Left ventricle myocardium inferior (tissue), 1 donor: ENCODE measurements at regions not wholly inside any gene's neighbourhood (a gene's known extent, or its start where the extent isn't known, plus 50 kb on each side); places are given as distances from the start of the nearest gene placed in this dataset.

Experiments
- DNase-seq: peaks from one replicate; pipeline ENCODE4 v3.0.0-alpha.2; 2020
- H3K27ac ChIP-seq: fragments of 200-600 bp; replicated peaks from 2 replicates; pipeline ENCODE4 v1.8.0; 2021
- H3K27me3 ChIP-seq: fragments of 200-600 bp; 2 replicates; pipeline ENCODE4 v1.8.0; 2021; ENCODE audit warnings: low read depth
- H3K36me3 ChIP-seq: fragments of 200-600 bp; 2 replicates; pipeline ENCODE4 v1.8.0; 2021
- H3K4me1 ChIP-seq: fragments of 200-600 bp; 2 replicates; pipeline ENCODE4 v1.8.0; 2021
- H3K4me3 ChIP-seq: fragments of 200-600 bp; 2 replicates; pipeline ENCODE4 v1.8.0; 2021; ENCODE audit warnings: mild to moderate bottlenecking, moderate library complexity
- H3K9me3 ChIP-seq: fragments of 200-600 bp; replicated peaks from 2 replicates; pipeline ENCODE4 v1.8.0; 2021
- intact Hi-C: fragments of 100-400 bp; cut with micrococcal nuclease; formaldehyde crosslinking; loops from one replicate; pipeline ENCODE4 v1.11.0; 2022
- TF ChIP-seq, protein P1 (sequence below): fragments of 200-600 bp; IDR thresholded peaks from 2 replicates; pipeline ENCODE4 v1.8.0; 2021; ENCODE audit warnings: antibody characterized with exemption, mild to moderate bottlenecking, borderline replicate concordance
- donor health status: DM: no; HTN: yes; CAD: no; lungs with severe emphysema.

GRCh38 chr13:80244574-80244973, 96.4 kb downstream of the SPRY2 start:
- no peak overlapping the region for H3K4me3 ChIP-seq
- H3K27me3 ChIP-seq: no peaks in the 10 kb centered on the region
- DNase-seq: no peak
- intact Hi-C loops: no loop called here
- H3K36me3 ChIP-seq: no peaks in the 10 kb centered on the region
- TF ChIP-seq, protein P1, sequence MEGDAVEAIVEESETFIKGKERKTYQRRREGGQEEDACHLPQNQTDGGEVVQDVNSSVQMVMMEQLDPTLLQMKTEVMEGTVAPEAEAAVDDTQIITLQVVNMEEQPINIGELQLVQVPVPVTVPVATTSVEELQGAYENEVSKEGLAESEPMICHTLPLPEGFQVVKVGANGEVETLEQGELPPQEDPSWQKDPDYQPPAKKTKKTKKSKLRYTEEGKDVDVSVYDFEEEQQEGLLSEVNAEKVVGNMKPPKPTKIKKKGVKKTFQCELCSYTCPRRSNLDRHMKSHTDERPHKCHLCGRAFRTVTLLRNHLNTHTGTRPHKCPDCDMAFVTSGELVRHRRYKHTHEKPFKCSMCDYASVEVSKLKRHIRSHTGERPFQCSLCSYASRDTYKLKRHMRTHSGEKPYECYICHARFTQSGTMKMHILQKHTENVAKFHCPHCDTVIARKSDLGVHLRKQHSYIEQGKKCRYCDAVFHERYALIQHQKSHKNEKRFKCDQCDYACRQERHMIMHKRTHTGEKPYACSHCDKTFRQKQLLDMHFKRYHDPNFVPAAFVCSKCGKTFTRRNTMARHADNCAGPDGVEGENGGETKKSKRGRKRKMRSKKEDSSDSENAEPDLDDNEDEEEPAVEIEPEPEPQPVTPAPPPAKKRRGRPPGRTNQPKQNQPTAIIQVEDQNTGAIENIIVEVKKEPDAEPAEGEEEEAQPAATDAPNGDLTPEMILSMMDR: no peak
- no peak overlapping the region for H3K27ac ChIP-seq
- H3K9me3 ChIP-seq: no peaks in the 10 kb centered on the region
- H3K4me1 ChIP-seq: peaks cover 5% of the 10 kb centered on the region

DNA sequence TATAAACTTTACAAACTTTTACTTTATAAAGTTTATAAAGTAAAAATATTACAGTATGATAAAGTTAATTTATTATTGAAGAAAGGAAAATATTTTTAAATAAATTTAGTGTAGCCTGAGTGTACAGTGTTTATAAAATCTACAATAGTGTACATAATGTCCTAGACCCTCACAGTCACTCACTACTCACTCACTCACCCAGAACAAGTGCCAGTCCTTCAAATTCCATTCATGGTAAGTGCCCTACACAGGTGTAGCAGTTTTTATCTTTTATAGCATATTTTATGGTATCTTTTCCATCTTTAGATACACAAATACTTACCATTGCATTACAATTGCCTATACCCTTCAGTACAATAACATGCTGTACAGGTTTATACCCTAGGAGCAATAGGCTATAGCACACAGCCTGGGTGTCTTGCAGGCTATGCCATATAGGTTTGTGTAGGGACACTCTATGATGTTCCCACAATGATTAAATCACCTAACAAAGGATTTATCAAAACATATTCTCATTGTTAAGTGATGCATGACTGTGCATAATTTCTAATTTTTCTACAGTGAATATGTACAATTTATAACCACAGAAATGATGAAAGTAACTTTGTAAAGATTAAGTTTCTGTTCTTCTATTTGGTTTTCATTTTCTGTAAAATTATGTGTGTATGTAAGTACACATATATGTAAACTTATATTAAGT, 98.0 kb downstream of the SPRY2 start:
- intact Hi-C loops: no loop called here
- TF ChIP-seq, protein P1: no peak
- Histone ChIP-seq H3K9me3 (no peaks in the 10 kb centered on the region), H3K27me3 (no peaks in the 10 kb centered on the region), H3K4me1 (no peaks in the 10 kb centered on the region), H3K27ac (no peak overlapping the region), H3K4me3 (no peak overlapping the region), H3K36me3 (no peaks in the 10 kb centered on the region)
- DNase-seq: no peak

- no peaks in the 10 kb centered on the region for H3K9me3 ChIP-seq
- TF ChIP-seq, protein P1: no peak
- H3K4me1 ChIP-seq: peaks cover 14% of the 10 kb centered on the region
- H3K27ac ChIP-seq: no peak overlapping the region
- DNase-seq: no peak
- no peak overlapping the region for H3K4me3 ChIP-seq
- intact Hi-C loops: no loop called here
- no peaks in the 10 kb centered on the region for H3K36me3 ChIP-seq
- no peaks in the 10 kb centered on the region for H3K27me3 ChIP-seq
These were observed 101.2 kb downstream of the SPRY2 start for GRCh38 chr13:80239571-80240255.

- TF ChIP-seq, protein P1: no peak
- no peak overlapping the region for H3K4me3 ChIP-seq
- DNase-seq: no peak
- H3K9me3 ChIP-seq: no peaks in the 10 kb centered on the region
- no peaks in the 10 kb centered on the region for H3K36me3 ChIP-seq
- intact Hi-C loops: no loop called here
- no peaks in the 10 kb centered on the region for H3K27me3 ChIP-seq
- peaks cover 14% of the 10 kb centered on the region for H3K4me1 ChIP-seq
- H3K27ac ChIP-seq: no peak overlapping the region
These were observed 101.8 kb downstream of the SPRY2 start for GRCh38 chr13:80239116-80239515.

- TF ChIP-seq, protein P1: no peak
- intact Hi-C loops: no loop called here
- Histone ChIP-seq H3K9me3 (no peaks in the 10 kb centered on the region), H3K36me3 (no peaks in the 10 kb centered on the region), H3K4me1 (peaks cover 14% of the 10 kb centered on the region), H3K4me3 (no peak overlapping the region), H3K27me3 (no peaks in the 10 kb centered on the region), H3K27ac (no peak overlapping the region)
- no peak for DNase-seq
These were observed 103.3 kb downstream of the SPRY2 start for GRCh38 chr13:80237646-80238045.
